ENCODE measurements at regions not wholly inside any gene's neighbourhood (a gene's known extent, or its start where the extent isn't known, plus 50 kb on each side); places are given as distances from the start of the nearest gene placed in this dataset.
A peak's percentile ranks its signal among the peaks of the same experiment; 100 is the strongest.

DNA sequence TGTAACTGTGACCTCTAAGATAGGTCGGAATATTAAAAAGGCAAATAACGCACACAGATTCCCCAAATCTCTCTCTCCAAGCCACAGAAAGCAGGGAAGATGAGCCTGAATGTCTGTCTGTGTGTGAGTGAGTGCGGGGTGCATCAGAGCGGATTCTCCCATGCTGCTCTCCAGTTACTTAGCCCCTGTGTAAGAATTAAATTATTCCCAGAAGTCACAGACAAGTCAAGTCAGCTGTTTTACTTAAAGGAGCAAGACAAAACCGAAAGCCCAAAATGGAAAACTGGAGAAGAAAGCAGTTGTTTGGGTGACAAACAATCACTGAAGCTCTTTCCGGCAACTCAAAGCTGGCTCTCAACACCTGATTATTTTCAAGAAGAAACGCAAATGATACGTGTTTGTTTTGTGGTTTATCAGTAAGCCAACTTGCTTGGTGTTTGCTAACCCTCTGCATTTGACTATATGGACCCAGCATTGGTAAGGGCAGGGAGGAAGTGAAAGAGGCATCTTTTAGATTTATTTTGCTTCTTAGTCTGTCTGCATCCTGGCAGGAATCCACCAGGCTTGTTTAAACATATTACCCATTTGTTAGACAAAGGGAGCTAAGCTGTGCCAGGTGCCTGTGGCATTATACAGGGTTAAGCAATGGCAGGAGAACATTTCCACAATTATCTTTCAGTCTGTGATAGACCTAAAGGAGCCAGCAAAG lies 121.5 kb upstream of the CREB1 start:
- Mint-ChIP-seq H3K27me3 (no peaks in the 10 kb centered on the region), H3K36me3 (peaks cover 7% of the 10 kb centered on the region), H3K4me3 (no peak overlapping the region), H3K4me1 (peaks cover 11% of the 10 kb centered on the region), H3K9me3 (no peaks in the 10 kb centered on the region), H3K27ac (peak overlapping the region; percentile 39)
- peak; percentile 93 for ATAC-seq (ENCODE audit: low read depth)
- DNase-seq (ENCODE audit: low spot score in 2 of 2): no peak

GRCh38 chr2:207409517-207409916 lies 120.2 kb upstream of the CREB1 start:
- DNase-seq (ENCODE audit: low spot score in 2 of 2): no peak
- Mint-ChIP-seq H3K4me3 (no peak overlapping the region), H3K4me1 (peaks cover 11% of the 10 kb centered on the region), H3K9me3 (no peaks in the 10 kb centered on the region), H3K36me3 (peaks cover 5% of the 10 kb centered on the region), H3K27ac (peak overlapping the region; percentile 39), H3K27me3 (no peaks in the 10 kb centered on the region)
- ATAC-seq (ENCODE audit: low read depth): no peak

DNA sequence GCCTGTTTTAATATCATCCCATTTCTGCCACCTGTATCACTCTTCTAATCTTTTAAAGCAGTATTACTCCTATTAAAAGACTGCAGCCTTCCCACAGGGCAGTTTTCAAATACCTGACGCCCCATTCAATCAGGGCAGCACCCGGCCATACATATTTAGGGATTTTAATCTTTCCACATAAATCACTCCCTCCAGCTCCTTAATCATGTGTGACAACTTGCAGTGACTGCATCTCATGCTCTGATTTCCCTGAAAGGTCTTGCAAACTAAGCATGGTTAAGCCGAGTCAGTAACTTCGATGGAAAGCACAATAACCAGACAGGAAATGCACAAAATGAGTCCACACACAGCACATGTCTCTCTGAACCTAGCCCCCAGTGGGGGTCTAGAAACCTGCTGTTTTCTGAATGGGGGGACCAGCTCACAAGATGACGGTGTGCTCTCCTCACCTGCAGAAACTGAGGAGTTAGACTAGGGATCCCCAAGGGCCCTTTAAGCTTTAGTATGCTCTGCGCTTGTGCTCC lies 116.9 kb upstream of the CREB1 start:
- H3K4me3 Mint-ChIP-seq: no peak overlapping the region
- peaks cover 8% of the 10 kb centered on the region for H3K4me1 Mint-ChIP-seq
- no peaks in the 10 kb centered on the region for H3K9me3 Mint-ChIP-seq
- ATAC-seq (ENCODE audit: low read depth) (no peak), DNase-seq (ENCODE audit: low spot score in 2 of 2) (no peak)
- peaks cover 4% of the 10 kb centered on the region for H3K36me3 Mint-ChIP-seq
- H3K27me3 Mint-ChIP-seq: no peaks in the 10 kb centered on the region
- no peak overlapping the region for H3K27ac Mint-ChIP-seq

GRCh38 chr2:207413376-207413907 lies 116.3 kb upstream of the CREB1 start:
- ATAC-seq (ENCODE audit: low read depth): no peak

DNA sequence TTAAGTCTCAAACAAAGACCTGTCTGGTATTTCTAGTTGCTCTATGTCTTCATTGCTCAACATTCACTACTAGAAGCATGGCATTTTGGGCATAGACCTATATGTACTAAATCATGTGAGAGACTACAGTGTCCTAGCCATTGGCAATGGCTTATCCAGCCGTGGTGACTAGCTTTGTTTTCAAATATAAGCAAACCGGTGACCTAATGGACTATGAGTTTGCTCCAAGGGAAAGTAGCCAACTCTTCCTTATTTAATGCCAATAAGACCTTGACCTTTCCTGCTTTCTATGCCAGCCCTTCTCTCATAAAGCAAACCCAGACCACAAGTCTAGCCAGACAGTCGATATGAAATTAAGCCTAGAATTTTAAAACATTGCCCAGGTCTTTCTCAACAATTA lies 113.7 kb upstream of the CREB1 start:
- H3K27ac Mint-ChIP-seq: no peak overlapping the region
- no peaks in the 10 kb centered on the region for H3K9me3 Mint-ChIP-seq
- no peak overlapping the region for H3K4me3 Mint-ChIP-seq
- H3K27me3 Mint-ChIP-seq: no peaks in the 10 kb centered on the region
- H3K36me3 Mint-ChIP-seq: peaks cover 4% of the 10 kb centered on the region
- ATAC-seq (ENCODE audit: low read depth) (no peak), DNase-seq (ENCODE audit: low spot score in 2 of 2) (no peak)
- H3K4me1 Mint-ChIP-seq: no peaks in the 10 kb centered on the region

More at GRCh38 chr2:207413376-207413907, 116.3 kb upstream of the CREB1 start:
- peaks cover 4% of the 10 kb centered on the region for H3K4me1 Mint-ChIP-seq
- no peaks in the 10 kb centered on the region for H3K27me3 Mint-ChIP-seq
- no peak for DNase-seq (ENCODE audit: low spot score in 2 of 2)
- H3K27ac Mint-ChIP-seq: no peak overlapping the region
- no peak overlapping the region for H3K4me3 Mint-ChIP-seq
- H3K9me3 Mint-ChIP-seq: no peaks in the 10 kb centered on the region
- peaks cover 4% of the 10 kb centered on the region for H3K36me3 Mint-ChIP-seq

DNA sequence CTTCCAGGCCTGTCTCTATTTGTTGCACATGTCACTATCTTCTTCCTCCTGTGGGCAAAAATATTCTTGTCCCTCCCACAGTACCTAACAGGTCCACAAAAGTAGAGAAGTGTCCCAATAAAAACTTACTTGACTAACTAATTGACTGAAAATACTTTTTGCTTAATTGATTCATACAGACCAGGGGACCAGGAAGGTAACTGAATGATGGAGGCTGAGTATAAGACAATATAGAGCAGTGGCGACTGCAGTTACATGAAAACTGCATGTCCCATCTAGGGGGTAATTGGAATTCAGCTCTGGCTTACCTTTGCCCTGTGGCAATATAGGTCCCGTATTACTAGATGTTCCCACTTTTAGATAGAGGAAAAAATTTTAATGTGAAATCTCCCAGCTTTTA lies 112.9 kb upstream of the CREB1 start:
- DNase-seq (ENCODE audit: low spot score in 2 of 2) (no peak), ATAC-seq (ENCODE audit: low read depth) (no peak)
- H3K27ac Mint-ChIP-seq: no peak overlapping the region
- H3K9me3 Mint-ChIP-seq: no peaks in the 10 kb centered on the region
- H3K36me3 Mint-ChIP-seq: peaks cover 5% of the 10 kb centered on the region
- H3K27me3 Mint-ChIP-seq: no peaks in the 10 kb centered on the region
- no peak overlapping the region for H3K4me3 Mint-ChIP-seq
- H3K4me1 Mint-ChIP-seq: no peaks in the 10 kb centered on the region

- no peak for ATAC-seq (ENCODE audit: low read depth)
- Mint-ChIP-seq H3K4me1 (no peaks in the 10 kb centered on the region), H3K36me3 (peaks cover 6% of the 10 kb centered on the region), H3K27ac (no peak overlapping the region), H3K27me3 (no peaks in the 10 kb centered on the region), H3K4me3 (no peak overlapping the region), H3K9me3 (no peaks in the 10 kb centered on the region)
- no peak for DNase-seq (ENCODE audit: low spot score in 2 of 2)
These were observed 112.5 kb upstream of the CREB1 start for GRCh38 chr2:207417301-207417718.

GRCh38 chr2:207418419-207418818 lies 111.3 kb upstream of the CREB1 start:
- Mint-ChIP-seq H3K36me3 (peaks cover 10% of the 10 kb centered on the region), H3K4me1 (peaks cover 4% of the 10 kb centered on the region), H3K27me3 (peaks cover 5% of the 10 kb centered on the region), H3K9me3 (peaks cover 4% of the 10 kb centered on the region), H3K27ac (no peak overlapping the region), H3K4me3 (no peak overlapping the region)
- ATAC-seq (ENCODE audit: low read depth): no peak
- DNase-seq (ENCODE audit: low spot score in 2 of 2): no peak

DNA sequence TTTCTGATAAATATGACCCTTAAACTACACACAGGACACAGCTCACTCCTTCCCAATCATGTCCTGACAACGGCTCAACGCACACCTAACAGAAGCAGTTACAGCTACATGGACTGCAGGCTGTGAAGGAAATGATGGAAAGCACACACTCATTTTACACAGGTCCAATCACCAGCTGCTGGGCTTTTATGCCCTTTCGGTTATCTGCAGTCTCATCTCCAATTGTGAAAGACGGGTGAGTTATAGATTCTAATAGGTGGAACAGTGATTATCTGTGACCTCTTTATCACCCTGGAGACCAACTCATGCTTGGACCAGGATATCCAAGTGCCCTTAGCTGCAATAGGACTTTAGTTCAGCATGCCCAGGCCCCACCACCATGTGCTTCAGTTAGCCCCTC lies 110.4 kb upstream of the CREB1 start:
- no peak for DNase-seq (ENCODE audit: low spot score in 2 of 2)
- Mint-ChIP-seq H3K4me3 (no peak overlapping the region), H3K4me1 (peaks cover 9% of the 10 kb centered on the region), H3K27me3 (peaks cover 5% of the 10 kb centered on the region), H3K9me3 (peaks cover 6% of the 10 kb centered on the region), H3K36me3 (peaks cover 12% of the 10 kb centered on the region), H3K27ac (no peak overlapping the region)
- ATAC-seq (ENCODE audit: low read depth): no peak

GRCh38 chr2:207421671-207422070 lies 108.1 kb upstream of the CREB1 start:
- H3K9me3 Mint-ChIP-seq: peaks cover 6% of the 10 kb centered on the region
- no peak overlapping the region for H3K4me3 Mint-ChIP-seq
- H3K4me1 Mint-ChIP-seq: peaks cover 15% of the 10 kb centered on the region
- ATAC-seq (ENCODE audit: low read depth): no peak
- peaks cover 5% of the 10 kb centered on the region for H3K27me3 Mint-ChIP-seq
- DNase-seq (ENCODE audit: low spot score in 2 of 2): no peak
- H3K36me3 Mint-ChIP-seq: peaks cover 10% of the 10 kb centered on the region
- no peak overlapping the region for H3K27ac Mint-ChIP-seq

GRCh38 chr2:207422380-207422779 lies 107.4 kb upstream of the CREB1 start:
- Mint-ChIP-seq H3K27me3 (peaks cover 5% of the 10 kb centered on the region), H3K4me1 (peaks cover 15% of the 10 kb centered on the region), H3K36me3 (peaks cover 9% of the 10 kb centered on the region), H3K9me3 (peaks cover 6% of the 10 kb centered on the region), H3K4me3 (no peak overlapping the region), H3K27ac (no peak overlapping the region)
- no peak for ATAC-seq (ENCODE audit: low read depth)
- no peak for DNase-seq (ENCODE audit: low spot score in 2 of 2)

DNA sequence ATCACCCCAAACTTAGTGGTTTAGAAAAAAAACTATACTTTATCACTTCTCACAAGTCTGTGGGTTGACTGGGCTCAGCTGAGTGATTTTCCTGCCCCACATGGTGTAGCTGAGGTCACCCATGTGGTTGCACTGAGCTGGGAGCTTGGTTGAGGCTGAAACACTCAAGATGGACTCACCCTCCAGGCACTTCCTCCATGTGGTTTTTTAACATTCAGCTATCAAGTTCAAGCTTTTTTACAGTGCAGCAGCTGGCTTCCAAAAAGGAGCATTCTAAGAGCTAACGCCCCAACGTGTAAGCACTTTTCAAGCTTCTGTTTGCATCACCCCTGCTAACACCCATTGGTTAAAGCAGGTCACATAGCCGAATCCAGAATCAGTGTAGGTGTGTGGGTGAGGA lies 105.9 kb upstream of the CREB1 start:
- H3K4me3 Mint-ChIP-seq: no peak overlapping the region
- peak in 1 of 2 donors; percentile 4 for DNase-seq (ENCODE audit: low spot score in 2 of 2)
- peak; percentile 97 for ATAC-seq (ENCODE audit: low read depth)

GRCh38 chr2:207427986-207428385 lies 101.8 kb upstream of the CREB1 start:
- peaks cover 6% of the 10 kb centered on the region for H3K36me3 Mint-ChIP-seq
- peaks cover 6% of the 10 kb centered on the region for H3K9me3 Mint-ChIP-seq
- no peak for DNase-seq (ENCODE audit: low spot score in 2 of 2)
- ATAC-seq (ENCODE audit: low read depth): no peak
- no peak overlapping the region for H3K4me3 Mint-ChIP-seq
- no peak overlapping the region for H3K27ac Mint-ChIP-seq
- peaks cover 15% of the 10 kb centered on the region for H3K4me1 Mint-ChIP-seq
- peaks cover 4% of the 10 kb centered on the region for H3K27me3 Mint-ChIP-seq

More for the DNA sequence above, 105.9 kb upstream of the CREB1 start:
- H3K27ac Mint-ChIP-seq: no peak overlapping the region
- peaks cover 5% of the 10 kb centered on the region for H3K27me3 Mint-ChIP-seq
- H3K36me3 Mint-ChIP-seq: peaks cover 8% of the 10 kb centered on the region
- peaks cover 15% of the 10 kb centered on the region for H3K4me1 Mint-ChIP-seq
- H3K9me3 Mint-ChIP-seq: peaks cover 6% of the 10 kb centered on the region

GRCh38 chr2:207428573-207428972 lies 101.2 kb upstream of the CREB1 start:
- Mint-ChIP-seq H3K27me3 (no peaks in the 10 kb centered on the region), H3K27ac (no peak overlapping the region), H3K4me1 (peaks cover 9% of the 10 kb centered on the region), H3K4me3 (no peak overlapping the region), H3K36me3 (peaks cover 2% of the 10 kb centered on the region), H3K9me3 (peaks cover 2% of the 10 kb centered on the region)
- DNase-seq (ENCODE audit: low spot score in 2 of 2) (no peak), ATAC-seq (ENCODE audit: low read depth) (no peak)

- no peak for ATAC-seq (ENCODE audit: low read depth)
- no peaks in the 10 kb centered on the region for H3K27me3 Mint-ChIP-seq
These were observed 97.3 kb upstream of the CREB1 start for GRCh38 chr2:207432453-207432852.

More at GRCh38 chr2:207432453-207432852, 97.3 kb upstream of the CREB1 start:
- Mint-ChIP-seq H3K27ac (no peak overlapping the region), H3K4me1 (no peaks in the 10 kb centered on the region), H3K9me3 (no peaks in the 10 kb centered on the region), H3K36me3 (no peaks in the 10 kb centered on the region), H3K4me3 (no peak overlapping the region)
- DNase-seq (ENCODE audit: low spot score in 2 of 2): no peak
